HepG2 (cell line): ENCODE measurements at regions not wholly inside any gene's neighbourhood (a gene's known extent, or its start where the extent isn't known, plus 50 kb on each side); places are given as distances from the start of the nearest gene placed in this dataset.

Experiments used
- AFF4 ChIP-seq: sonication (generic); formaldehyde crosslinking; IDR thresholded peaks from 2 replicates; pipeline ENCODE4 v1.4.0; 2020; ENCODE audit warnings: missing genetic modification reagents
- GMEB2 ChIP-seq: IDR thresholded peaks from 2 replicates; pipeline ENCODE4 v1.6.1; 2016; ENCODE audit warnings: missing biosample characterization, missing genetic modification reagents, low read depth
- HOMEZ ChIP-seq: IDR thresholded peaks from 2 replicates; pipeline ENCODE4 v1.6.1; 2016; ENCODE audit warnings: low read depth
- HOXA3 ChIP-seq: sonication (generic); formaldehyde crosslinking; IDR thresholded peaks from 2 replicates; pipeline ENCODE4 v1.5.0; 2020; ENCODE audit warnings: missing genetic modification reagents
- KAT7 ChIP-seq: IDR thresholded peaks from 2 replicates; pipeline ENCODE4 v1.6.1; 2018; ENCODE audit warnings: borderline replicate concordance, missing compliant biosample characterization
- MEIS2 ChIP-seq: sonication (generic); formaldehyde crosslinking; IDR thresholded peaks from 2 replicates; pipeline ENCODE4 v1.9.0; 2021; ENCODE audit warnings: mild to moderate bottlenecking, missing genetic modification reagents
- NR2F6 ChIP-seq, 2 experiments: IDR thresholded peaks; 2 replicates each; pipeline ENCODE4 v1.6.1; 2016; ENCODE audit warnings: antibody characterized with exemption in 1 of 2, mild to moderate bottlenecking in 1 of 2
- PHF21A ChIP-seq: sonication (generic); formaldehyde crosslinking; IDR thresholded peaks from 2 replicates; pipeline ENCODE4 v1.5.0; 2020; ENCODE audit warnings: mild to moderate bottlenecking, missing genetic modification reagents
- SNRNP70 ChIP-seq: fragments of 200-400 bp; formaldehyde crosslinking; IDR thresholded peaks from 2 replicates; pipeline ENCODE4 v1.6.1; 2017; ENCODE audit warnings: mild to moderate bottlenecking, low read depth, low read length, moderate library complexity
- THRA ChIP-seq: sonication (generic); formaldehyde crosslinking; IDR thresholded peaks from 2 replicates; pipeline ENCODE4 v1.4.0; 2020; ENCODE audit warnings: missing genetic modification reagents, borderline replicate concordance
- ZFP62 ChIP-seq: sonication (generic); formaldehyde crosslinking; IDR thresholded peaks from 2 replicates; pipeline ENCODE4 v1.4.0; 2020; ENCODE audit warnings: missing genetic modification reagents
- ZFP82 ChIP-seq: sonication (generic); formaldehyde crosslinking; IDR thresholded peaks from 2 replicates; pipeline ENCODE4 v1.5.1; 2020; ENCODE audit warnings: mild to moderate bottlenecking, missing genetic modification reagents, borderline replicate concordance
- ZNF276 ChIP-seq: sonication (generic); formaldehyde crosslinking; IDR thresholded peaks from 2 replicates; pipeline ENCODE4 v1.4.0; 2020; ENCODE audit warnings: mild to moderate bottlenecking, low read depth, missing genetic modification reagents
- ZNF543 ChIP-seq: sonication (generic); formaldehyde crosslinking; IDR thresholded peaks from 2 replicates; pipeline ENCODE4 v1.4.0; 2020; ENCODE audit warnings: mild to moderate bottlenecking, missing genetic modification reagents
- ZNF549 ChIP-seq: sonication (generic); formaldehyde crosslinking; IDR thresholded peaks from 2 replicates; pipeline ENCODE4 v1.5.0; 2020; ENCODE audit warnings: missing genetic modification reagents
- ZNF615 ChIP-seq: sonication (generic); formaldehyde crosslinking; IDR thresholded peaks from 2 replicates; pipeline ENCODE4 v1.5.0; 2020; ENCODE audit warnings: mild to moderate bottlenecking, missing genetic modification reagents, borderline replicate concordance
- ZNF629 ChIP-seq: sonication (generic); formaldehyde crosslinking; conservative IDR thresholded peaks from 2 replicates; pipeline ENCODE4 v1.5.0; 2020; ENCODE audit warnings: missing genetic modification reagents
- ZNF7 ChIP-seq: IDR thresholded peaks from 2 replicates; pipeline ENCODE4 v1.6.1; 2016; ENCODE audit warnings: missing biosample characterization, missing genetic modification reagents
- ZSCAN12 ChIP-seq: sonication (generic); formaldehyde crosslinking; IDR thresholded peaks from 2 replicates; pipeline ENCODE4 v1.9.0; 2021; ENCODE audit warnings: mild to moderate bottlenecking, missing genetic modification reagents

GRCh38 chr2:175606010-175606841 is 395.8 kb downstream of the LNPK start (continued):
- TF ChIP-seq THRA (peak; percentile 7; the same call in 1 of the 2 replicates), PHF21A (CRISPR knock-in tag) (peak; percentile 98), HOXA3 (CRISPR knock-in tag) (peak; percentile 69; the same call in 1 of the 2 replicates), SNRNP70 (no peak), ZFP62 (CRISPR knock-in tag) (no peak), ZNF615 (CRISPR knock-in tag) (peak; percentile 44; the same call in 1 of the 2 replicates), MEIS2 (peak; percentile 90; the same call in 1 of the 2 replicates), AFF4 (CRISPR knock-in tag) (no peak), HOMEZ (CRISPR knock-in tag) (peak; percentile 93), NR2F6 (IDR thresholded peaks at IDR 0.05) (no peak; the same call in 1 of the 2 replicates), NR2F6 (CRISPR knock-in tag; IDR thresholded peaks at IDR 0.05) (peak; percentile 66), ZNF543 (CRISPR knock-in tag) (peak; percentile 85), KAT7 (CRISPR knock-in tag) (no peak), ZNF549 (no peak), GMEB2 (CRISPR knock-in tag) (no peak), ZNF7 (CRISPR knock-in tag) (peak; percentile 33; the same call in 1 of the 2 replicates), ZSCAN12 (CRISPR knock-in tag) (0 out of 2 replicates have a peak, but pooled peaks have one; percentile 35), ZFP82 (CRISPR knock-in tag) (peak; percentile 70; the same call in 1 of the 2 replicates), ZNF629 (CRISPR knock-in tag) (no peak; the same call in 1 of the 2 replicates), ZNF276 (CRISPR knock-in tag) (0 out of 2 replicates have a peak, but pooled peaks have one; percentile 26)
